GM13976 (cell line): ENCODE measurements at regions not wholly inside any gene's neighbourhood (a gene's known extent, or its start where the extent isn't known, plus 50 kb on each side); places are given as distances from the start of the nearest gene placed in this dataset.

Source experiments
- DNase-seq: peaks from one replicate; pipeline ENCODE4 v3.0.0; 2012; ENCODE audit warnings: low spot score
- CTCF ChIP-seq: IDR thresholded peaks from 2 replicates; pipeline ENCODE4 v1.5.1; 2012; ENCODE audit warnings: borderline replicate concordance, mild to moderate bottlenecking; ENCODE audit not compliant: insufficient read depth; ENCODE audit errors: extremely low read depth, missing control alignments, control extremely low read depth
- in situ Hi-C: fragments of 300-500 bp; cut with MboI; formaldehyde crosslinking; loops from one replicate; pipeline ENCODE4 v1.12.0; 2022; ENCODE audit warnings: low sequenced_read_pairs, mixed read lengths, inconsistent platforms; ENCODE audit not compliant: unreplicated experiment

DNA sequence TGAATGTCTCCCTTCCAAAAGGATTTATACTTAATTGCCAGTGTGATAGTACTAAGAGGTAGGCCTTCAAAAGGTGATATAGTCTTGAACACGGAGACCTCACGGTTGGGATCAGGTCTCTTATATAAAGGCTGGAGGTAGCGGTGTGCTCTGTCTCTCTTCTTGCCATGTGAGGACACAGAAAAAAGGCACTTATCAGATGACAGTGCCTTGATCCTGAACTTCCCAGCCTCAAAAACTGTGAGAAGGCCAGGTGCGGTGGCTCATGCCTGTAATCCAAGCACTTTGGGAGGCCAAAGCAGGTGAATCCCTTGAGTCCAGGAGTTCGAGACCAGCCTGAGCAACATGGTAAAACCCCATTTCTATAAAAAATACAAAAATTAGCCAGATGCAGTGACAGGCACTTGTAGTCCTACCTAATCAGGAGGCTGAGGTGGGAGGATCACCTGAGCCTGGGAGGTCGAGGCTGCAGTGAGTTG is 108.9 kb upstream of the TOP3B start:
- in situ Hi-C loops = no loop called here
- TF ChIP-seq CTCF = no peak
- DNase-seq = no peak

DNA sequence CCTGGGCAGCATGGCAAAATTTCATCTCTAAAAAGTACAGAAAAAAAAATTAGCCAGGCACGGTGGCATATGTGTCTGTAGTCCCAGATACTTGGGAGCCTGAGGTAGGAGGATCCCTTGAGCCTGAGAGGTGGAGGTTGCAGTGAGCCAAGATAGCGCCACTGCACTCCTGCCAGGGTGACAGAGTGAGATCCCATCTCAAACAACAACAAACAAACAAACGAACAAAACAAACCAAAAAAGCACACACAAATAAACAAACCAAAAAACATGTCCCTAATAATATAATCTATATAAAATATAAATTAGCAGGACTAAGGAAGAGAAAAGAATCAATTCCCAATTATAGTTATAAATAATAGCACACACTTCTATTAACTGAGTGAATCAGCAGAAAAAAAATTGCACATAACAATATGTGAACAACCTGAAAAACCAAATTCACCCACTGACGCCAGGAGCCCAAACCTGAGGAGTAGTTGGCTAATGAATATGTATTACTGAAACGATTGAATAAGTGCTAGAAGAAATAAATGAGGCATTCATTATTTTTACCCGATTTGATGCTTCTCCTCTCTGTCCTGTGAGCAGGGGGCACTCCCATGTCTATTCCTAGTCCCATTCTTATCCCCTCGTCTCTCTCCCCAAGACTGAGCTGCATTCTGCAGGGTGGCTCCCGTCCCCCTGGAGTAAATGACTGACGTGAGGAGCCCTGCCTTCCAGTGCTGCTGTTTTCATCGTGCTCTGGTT is 108.2 kb upstream of the TOP3B start:
- no peak for TF ChIP-seq CTCF
- DNase-seq = no peak
- in situ Hi-C loops = no loop called here

GRCh38 chr22:22089459-22090308 is 107.1 kb upstream of the TOP3B start:
- TF ChIP-seq CTCF = no peak
- in situ Hi-C loops = no loop called here
- no peak for DNase-seq

- TF ChIP-seq CTCF = no peak
- in situ Hi-C loops = no loop called here
- DNase-seq = no peak
These were observed 106.3 kb upstream of the TOP3B start for GRCh38 chr22:22088658-22089458.

GRCh38 chr22:22087854-22088657 is 105.5 kb upstream of the TOP3B start:
- in situ Hi-C loops = no loop called here
- no peak for DNase-seq
- TF ChIP-seq CTCF = no peak
